ENCODE measurements at regions not wholly inside any gene's neighbourhood (a gene's known extent, or its start where the extent isn't known, plus 50 kb on each side); places are given as distances from the start of the nearest gene placed in this dataset.

DNA sequence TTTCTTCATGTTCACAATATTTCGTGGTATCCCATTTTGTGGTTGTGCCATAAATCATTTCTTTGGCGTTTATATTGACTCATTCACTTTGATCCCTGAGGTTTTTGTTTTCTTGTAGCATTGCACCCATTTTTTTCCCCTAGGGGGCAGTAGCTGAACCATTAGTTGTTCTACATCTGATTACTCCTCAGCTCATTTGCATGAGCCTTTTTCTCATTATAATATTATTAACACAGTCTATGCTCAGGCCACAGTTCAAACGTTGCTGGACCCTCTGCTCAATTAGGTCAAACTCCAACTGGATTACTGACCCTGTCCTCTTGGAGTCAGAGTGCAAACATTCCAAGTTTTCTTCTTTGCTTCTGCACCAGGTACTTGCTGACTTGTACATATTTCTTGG is 475.4 kb upstream of the SEL1L start:
- TF ChIP-seq EZH2 (IDR thresholded peaks at IDR 0.05; ENCODE audit: insufficient read depth, poor library complexity, severe bottlenecking) (no peak), EZH2phosphoT487 (IDR thresholded peaks at IDR 0.05; ENCODE audit: insufficient read depth, low read depth) (no peak)
